Fibroblast of skin of right biceps (primary cell): ENCODE measurements at regions not wholly inside any gene's neighbourhood (a gene's known extent, or its start where the extent isn't known, plus 50 kb on each side); places are given as distances from the start of the nearest gene placed in this dataset.
A peak's percentile ranks its signal among the peaks of the same experiment; 100 is the strongest.

ENCODE experiments used
- DNase-seq: peaks from one replicate; pipeline ENCODE4 v3.0.0-alpha.2; 2013

- DNase-seq = no peak
Measured at GRCh38 chr11:111194860-111195568, 50.5 kb upstream of the POU2AF2 start.

GRCh38 chr11:111193924-111194490 is 51.5 kb upstream of the POU2AF2 start:
- no peak for DNase-seq

- DNase-seq = peak; percentile 49
Measured at GRCh38 chr11:111189466-111189865, 56.1 kb upstream of the POU2AF2 start.

GRCh38 chr11:111186308-111186915 is 59.1 kb upstream of the POU2AF2 start:
- peak; percentile 10 for DNase-seq

GRCh38 chr11:111185266-111185665 is 60.3 kb upstream of the POU2AF2 start:
- peak; percentile 56 for DNase-seq

GRCh38 chr11:111183706-111184105 is 61.8 kb upstream of the POU2AF2 start:
- peak; percentile 57 for DNase-seq

GRCh38 chr11:111179184-111179910 is 66.2 kb upstream of the POU2AF2 start:
- no peak for DNase-seq

- no peak for DNase-seq
Measured at GRCh38 chr11:111177037-111177871, 68.3 kb upstream of the POU2AF2 start.

GRCh38 chr11:111176603-111177002 is 68.9 kb upstream of the POU2AF2 start:
- DNase-seq = no peak

- DNase-seq = peak; percentile 25
Measured at GRCh38 chr11:111173221-111173620, 72.3 kb upstream of the POU2AF2 start.

- no peak for DNase-seq
Measured at GRCh38 chr11:111172321-111172862, 73.1 kb upstream of the POU2AF2 start.

- no peak for DNase-seq
Measured at GRCh38 chr11:111170761-111171379, 74.7 kb upstream of the POU2AF2 start.

- no peak for DNase-seq
Measured at GRCh38 chr11:111169367-111169766, 76.2 kb upstream of the POU2AF2 start.

- no peak for DNase-seq
Measured at GRCh38 chr11:111168871-111169270, 76.7 kb upstream of the POU2AF2 start.

GRCh38 chr11:111167666-111168065 is 77.9 kb upstream of the POU2AF2 start:
- DNase-seq = no peak

- no peak for DNase-seq
Measured at GRCh38 chr11:111166598-111166997, 78.9 kb upstream of the POU2AF2 start.

- DNase-seq = peak; percentile 26
Measured at GRCh38 chr11:111162305-111162704, 83.2 kb upstream of the POU2AF2 start.

GRCh38 chr11:111157571-111157970 is 88.0 kb upstream of the POU2AF2 start:
- DNase-seq = no peak

- peak; percentile 7 for DNase-seq
Measured at GRCh38 chr11:111155021-111155420, 90.5 kb upstream of the POU2AF2 start.

- DNase-seq = no peak
Measured at GRCh38 chr11:111153194-111153593, 92.3 kb upstream of the POU2AF2 start.

- peak; percentile 28 for DNase-seq
Measured at GRCh38 chr11:111148953-111149352, 96.6 kb upstream of the POU2AF2 start.

- peak; percentile 3 for DNase-seq
Measured at GRCh38 chr11:111148121-111148520, 97.4 kb upstream of the POU2AF2 start.
